Fibroblast of skin of scalp (primary cell): ENCODE measurements at regions not wholly inside any gene's neighbourhood (a gene's known extent, or its start where the extent isn't known, plus 50 kb on each side); places are given as distances from the start of the nearest gene placed in this dataset.

Source experiments
- DNase-seq: peaks from one replicate; pipeline ENCODE4 v3.0.0-alpha.2; 2013

DNA sequence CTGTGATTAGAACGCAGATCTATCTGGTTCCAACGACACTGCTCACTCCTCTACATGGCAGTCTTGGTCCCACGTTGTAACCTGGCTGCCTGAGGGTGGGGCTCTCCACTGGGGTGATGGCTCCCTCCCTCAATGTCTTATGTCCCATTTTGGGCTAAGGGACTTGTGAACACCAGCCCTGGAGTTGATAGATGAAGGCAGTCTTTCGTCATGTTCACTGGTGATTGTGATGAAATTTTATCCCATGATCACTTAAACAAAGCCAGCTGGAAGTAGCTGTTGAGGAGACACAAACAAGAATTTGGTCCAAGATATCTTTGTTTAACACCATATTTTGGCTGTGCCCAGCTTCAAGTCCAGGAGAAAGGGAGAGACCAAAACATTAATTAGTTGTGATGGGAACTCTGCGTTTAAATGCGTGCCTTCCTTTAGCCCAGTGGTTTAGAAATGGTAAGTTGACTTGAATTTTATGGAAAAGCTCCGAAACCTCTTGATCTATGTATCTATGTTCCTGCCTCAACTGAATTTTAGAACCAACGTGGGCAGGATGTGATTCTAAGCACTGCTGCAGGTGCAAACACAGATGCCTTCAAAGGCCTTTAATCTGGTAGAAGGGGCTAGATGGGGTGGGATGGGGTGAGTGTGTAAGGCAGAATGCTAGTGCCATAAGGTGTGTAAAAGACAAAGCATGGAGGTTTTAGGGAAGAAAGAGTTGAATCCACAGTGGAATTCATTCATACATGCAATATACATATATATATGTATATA is 186.8 kb upstream of the IRX3 start:
- DNase-seq: no peak

DNA sequence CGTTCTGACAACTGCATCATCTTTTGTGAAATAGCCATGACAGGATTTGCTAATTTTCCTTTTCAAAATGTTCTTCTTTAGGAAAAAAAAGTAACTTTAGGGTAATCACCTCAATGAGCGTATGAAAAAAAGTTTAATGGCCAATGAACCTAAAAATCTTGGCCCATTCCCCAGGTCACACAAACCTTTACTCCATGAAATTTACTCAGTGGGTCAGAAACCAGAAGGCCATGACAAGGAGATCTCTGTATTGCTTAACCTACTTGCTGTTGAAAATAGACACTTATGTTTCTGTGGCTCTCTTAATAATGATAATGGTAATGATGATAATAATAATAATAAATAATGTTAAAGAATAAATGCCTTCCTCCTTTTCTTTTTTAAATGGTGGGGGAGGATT is 180.8 kb upstream of the IRX3 start:
- DNase-seq: no peak

DNA sequence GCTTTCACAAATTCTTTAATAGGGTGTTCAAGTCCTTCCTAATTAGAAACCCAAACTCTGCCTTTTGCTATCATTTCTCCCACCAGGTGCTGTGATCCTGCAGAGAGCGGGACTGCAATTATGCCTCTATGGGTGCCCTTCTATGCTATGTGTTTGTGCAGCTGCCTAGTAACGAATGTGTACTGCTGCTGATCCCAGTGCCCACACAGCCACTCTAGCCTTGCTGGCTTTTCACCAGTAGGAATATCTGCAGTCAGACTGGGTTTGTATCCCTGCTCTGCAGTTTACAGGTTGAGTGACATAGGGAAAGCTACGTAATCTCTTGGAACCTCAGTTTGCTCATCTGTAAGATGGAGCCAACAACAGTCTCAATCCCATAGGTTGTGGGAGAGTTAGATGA is 179.6 kb upstream of the IRX3 start:
- DNase-seq: no peak

DNA sequence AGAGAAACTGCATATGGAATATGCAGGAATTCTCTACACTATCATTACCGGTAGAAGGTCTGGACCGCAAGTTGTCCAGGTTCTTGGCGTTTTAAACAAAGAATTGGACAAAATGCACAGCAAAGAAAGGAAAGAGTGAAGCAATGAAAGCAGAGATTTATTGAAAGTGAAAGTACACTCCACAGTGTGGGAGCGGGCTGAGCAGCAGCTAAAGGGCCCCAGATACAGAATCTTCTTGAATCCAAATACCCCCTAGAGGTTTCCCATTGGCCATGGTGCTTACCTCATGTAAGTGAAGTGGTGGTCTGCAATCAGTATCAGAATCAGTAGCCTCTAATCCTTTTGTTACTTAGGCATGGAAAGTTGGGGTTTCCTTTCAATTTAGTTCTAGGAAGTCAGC is 178.5 kb upstream of the IRX3 start:
- no peak for DNase-seq

DNA sequence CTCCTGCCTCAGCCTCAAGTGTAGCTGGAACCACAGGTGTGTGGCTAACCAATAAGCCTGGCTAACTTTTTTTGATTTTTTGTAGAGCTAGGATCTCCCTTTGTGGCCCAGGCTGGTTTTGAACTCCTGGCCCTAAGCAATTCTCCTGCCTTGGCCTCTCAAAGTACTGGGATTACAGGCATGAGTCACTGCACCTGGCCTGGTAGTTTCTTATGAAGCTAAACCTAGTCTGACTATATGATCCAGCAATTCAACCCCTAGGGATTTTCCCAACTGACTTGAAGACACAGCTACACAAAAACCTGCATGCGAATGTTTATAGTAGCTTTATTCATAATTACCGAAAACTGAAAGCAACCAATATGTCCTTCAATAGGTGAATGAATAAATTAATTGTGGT is 176.2 kb upstream of the IRX3 start:
- DNase-seq: peak; percentile 54

DNA sequence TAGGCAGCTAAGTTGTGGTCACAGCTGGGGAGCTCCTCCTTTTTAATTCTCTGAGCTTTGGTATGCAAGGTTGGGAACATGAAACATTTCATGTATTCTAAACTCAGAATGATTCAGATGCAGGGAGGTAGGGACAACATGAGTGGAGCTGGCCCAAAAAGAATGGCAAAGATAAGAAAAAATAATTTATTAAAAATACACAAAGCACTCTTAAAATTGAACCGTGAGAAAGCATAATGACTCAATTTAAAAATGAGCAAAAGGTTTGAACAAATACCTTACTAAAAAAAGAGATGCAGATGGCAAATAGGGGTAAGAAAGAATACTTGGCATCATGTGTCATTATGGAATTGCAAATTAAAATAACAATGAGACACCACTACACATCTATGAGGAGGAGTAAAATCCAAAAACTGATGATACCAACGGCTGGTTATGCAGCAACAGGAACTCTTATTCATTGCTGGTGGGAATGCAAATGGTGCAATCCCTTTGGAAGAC is 175.6 kb upstream of the IRX3 start:
- peak; percentile 97 for DNase-seq

DNA sequence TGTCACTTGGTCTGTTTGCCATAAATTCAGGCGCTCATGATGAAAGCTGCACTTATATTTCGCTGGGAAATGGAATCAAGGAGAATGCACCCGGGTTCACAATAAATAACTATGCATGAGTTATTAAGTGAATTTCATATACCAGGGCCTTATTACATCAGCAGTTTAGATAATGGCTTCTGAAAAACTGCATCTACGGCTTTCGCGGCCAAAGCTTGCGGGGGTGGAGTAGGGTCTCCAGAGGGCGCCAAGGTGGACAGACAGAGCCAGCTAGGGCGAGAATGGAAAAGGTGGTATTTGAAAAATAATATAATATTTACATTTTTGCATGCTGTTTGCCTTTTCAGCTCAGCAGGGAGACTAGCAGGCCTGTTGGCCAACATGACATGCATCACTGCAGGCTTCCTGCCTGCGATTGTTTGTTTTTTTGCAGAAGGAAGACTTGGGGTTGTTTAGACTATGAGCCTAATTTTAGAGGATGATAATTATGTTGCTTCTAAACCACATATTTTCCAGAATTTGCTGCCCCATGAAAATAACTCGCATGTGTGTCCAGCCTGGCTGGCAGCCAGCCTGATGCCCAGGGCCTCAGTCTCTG is 173.8 kb upstream of the IRX3 start:
- DNase-seq: peak; percentile 85

DNA sequence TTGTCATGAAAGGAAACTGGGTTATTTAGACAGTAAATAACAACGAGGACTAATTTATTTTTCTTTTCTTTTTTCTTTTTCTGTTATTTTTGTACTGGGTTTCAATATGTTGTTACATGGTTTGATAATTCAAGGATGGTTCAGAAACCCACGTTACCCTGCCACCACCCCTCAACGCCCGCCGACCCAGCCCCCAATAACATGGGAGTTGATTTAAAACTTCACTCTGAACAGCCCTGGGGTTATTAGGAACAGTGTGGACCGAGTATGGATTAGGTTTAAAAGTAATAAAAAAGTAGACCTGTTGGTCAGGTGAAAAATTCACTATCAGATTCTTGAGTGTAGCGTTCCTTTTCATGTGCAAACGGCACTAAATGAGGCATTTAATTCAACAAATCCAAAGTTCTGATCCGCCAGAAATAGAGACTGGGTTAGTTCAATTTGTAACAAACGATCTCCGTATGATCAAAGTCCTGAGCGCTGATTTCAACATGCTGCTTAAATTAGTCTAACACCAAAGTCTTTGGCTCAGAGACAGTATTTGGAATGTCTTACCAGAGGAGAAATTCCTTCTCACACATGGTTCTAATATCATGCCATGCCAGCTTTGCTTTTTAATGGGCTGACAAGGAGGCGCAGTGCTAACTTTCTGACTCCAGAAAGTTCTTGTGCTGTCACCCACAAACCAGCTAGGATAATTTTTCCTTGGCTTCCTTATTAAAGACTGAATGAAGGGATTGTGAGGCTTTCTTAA is 173.1 kb upstream of the IRX3 start:
- peak; percentile 94 for DNase-seq

DNA sequence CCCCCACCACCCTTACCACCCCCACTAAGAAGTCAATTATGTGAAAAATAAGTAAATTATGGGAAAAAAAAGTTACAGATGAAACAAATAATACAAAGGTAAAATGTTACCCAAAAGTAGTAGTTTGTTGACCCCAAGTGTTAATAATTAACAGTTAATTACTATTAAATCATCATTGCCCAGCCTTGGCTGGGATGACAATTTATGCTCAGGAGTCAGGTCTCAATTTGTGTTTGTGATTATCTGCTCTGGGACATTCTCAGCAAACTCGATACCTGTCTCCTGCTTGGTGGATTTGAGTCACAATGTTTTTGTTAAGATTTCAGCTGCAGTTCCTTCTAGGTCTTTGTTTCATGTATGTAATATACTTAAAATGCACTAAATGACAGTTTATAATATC is 172.3 kb upstream of the IRX3 start:
- no peak for DNase-seq

DNA sequence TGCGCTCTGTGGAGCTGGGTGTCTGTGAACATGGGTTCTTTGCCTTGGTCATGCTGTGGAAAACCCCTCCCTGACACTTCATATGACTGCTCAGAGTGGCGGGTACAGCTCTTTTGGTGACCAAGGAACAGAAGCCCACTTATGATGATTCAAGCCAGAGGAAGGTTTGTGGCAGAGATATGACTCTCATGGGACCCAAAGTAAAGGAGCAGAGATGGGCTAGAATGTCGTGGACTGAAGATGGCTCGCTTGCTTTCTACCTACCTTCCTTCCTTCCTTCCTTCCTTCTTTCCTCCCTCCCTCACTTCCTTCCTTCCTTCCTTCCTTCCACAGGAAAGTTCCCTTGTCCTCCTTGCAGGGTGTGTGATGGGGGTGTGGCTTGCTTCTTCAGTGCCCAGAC is 169.7 kb upstream of the IRX3 start:
- DNase-seq: no peak

DNA sequence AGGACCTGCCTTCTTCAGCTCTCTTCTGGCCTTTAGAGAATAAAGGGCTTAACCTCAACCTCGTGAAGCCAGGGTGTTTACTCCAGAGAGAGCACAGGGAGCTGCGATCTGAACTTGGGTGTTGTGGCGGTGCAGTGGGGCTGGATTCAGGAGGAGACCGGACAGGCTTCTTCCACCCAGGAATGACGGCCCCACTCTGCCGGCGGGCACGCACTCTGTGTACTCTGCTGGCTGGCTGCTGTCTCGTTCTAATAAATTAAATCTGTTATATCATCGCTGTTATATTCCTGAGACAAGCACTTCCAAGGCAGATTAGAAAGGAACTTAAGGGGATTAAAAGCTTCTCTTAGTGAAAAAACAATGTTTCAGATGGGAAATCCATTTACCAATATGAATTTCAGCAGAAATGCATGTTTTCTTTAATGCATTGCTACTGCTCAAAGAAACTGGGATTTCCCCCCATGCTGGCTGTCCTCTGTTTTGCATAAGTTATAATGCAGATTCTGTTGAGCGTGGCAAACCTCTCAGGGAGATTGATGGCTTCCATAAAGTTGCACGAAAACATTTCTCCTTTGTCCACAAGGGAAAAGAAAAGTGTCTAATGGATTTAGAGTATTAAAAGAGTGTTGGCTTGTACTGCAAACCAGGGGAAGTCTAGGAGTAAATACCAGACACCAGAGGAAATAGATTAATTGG is 168.6 kb upstream of the IRX3 start:
- no peak for DNase-seq

DNA sequence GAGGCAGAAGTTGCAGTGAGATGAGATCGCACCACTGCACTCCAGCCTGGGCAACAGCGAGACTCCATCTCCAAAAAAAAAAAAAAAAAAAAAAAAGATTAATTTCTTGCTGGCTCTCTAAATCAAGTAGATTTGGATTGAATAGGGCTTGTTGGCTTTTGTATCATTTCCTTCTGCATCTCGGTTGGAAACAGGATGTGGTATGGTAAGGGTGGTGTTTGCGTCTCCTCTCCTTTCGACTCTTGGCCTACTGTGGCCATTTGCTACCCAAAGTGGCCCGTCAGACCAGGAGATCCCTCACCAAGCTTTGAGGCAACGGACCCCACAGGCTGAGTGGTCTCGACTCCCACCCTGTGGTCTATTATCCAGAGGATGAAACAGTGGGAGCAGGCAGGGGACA is 168.0 kb upstream of the IRX3 start:
- DNase-seq: no peak

DNA sequence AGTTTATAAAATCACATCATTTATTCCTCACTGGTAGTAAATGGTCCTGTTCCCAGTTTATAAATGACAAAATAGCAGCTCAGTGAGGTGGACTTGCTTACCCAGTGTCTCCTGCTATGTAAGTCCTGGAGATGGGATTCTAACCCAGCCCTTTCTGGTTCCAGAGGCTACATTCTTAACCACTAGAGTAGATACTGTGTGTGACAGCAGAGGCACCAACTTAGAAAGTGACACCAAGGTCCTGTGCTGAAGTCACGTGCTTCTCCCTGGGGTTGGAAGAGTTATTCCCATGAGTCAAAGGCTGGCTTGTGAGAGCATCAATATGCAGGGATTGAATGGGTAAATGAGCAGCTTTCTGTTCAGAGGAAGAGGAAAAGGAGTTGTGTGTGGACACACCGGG is 167.3 kb upstream of the IRX3 start:
- peak; percentile 30 for DNase-seq

DNA sequence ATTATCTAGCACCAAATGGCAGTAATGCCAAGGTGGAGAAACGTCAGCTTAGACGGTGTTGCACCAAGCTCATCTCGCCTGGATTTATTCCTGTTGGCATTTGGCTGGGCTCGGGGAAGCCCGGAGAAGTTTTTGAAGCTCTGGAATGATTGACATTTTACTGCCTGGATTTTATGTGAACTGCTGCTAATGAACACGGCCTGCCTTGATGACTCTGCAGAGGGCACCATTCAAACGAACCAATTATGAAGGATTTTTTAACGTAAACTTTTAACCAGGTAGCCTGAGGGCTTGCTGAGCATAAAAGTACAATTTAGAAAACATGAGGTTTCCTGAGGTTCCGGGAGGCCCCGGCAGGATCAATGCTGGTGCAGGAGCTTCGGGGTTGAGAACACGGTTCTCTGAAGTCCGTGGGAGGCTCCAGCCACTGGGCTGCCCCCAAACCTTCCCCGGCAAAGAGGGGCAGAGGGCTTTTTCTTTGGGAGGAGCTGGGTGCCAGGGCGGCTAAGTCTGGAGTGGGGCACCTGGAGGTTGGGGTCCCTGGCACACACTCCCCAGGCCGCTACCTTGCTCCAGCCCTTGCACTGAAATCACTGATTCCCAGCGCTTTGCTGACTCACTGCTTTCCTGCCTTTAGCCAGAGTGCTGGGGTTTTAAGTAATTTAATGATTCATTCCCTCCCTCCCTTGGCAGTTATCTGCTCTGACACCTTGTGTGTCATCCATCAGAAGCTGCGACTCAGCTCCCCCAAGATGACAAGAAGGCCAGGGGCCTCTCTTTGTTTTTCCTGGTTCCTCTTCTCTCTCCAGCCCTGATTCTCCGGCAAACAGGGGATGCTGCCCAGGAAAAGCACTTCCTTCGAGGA is 161.2 kb upstream of the IRX3 start:
- peak; percentile 92 for DNase-seq

DNA sequence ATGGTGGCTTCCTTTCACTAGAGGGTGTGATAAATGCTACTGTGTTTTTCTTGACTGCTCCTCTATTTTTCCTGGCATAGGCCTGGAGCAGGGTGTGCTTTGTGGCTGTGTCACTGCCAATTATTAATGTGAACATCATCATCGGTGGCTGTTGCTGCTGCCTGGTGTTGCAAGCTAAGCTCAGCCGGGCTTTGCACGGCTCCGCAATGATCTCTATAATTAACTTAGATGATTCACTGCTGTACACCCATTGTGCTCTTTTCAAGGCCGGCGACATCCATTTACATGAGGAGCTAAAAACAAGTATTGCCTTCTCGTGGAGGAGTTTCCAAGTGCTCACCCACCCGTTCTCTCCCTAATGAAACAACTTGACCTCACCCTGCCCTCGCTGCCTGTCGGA is 160.1 kb upstream of the IRX3 start:
- peak; percentile 98 for DNase-seq

DNA sequence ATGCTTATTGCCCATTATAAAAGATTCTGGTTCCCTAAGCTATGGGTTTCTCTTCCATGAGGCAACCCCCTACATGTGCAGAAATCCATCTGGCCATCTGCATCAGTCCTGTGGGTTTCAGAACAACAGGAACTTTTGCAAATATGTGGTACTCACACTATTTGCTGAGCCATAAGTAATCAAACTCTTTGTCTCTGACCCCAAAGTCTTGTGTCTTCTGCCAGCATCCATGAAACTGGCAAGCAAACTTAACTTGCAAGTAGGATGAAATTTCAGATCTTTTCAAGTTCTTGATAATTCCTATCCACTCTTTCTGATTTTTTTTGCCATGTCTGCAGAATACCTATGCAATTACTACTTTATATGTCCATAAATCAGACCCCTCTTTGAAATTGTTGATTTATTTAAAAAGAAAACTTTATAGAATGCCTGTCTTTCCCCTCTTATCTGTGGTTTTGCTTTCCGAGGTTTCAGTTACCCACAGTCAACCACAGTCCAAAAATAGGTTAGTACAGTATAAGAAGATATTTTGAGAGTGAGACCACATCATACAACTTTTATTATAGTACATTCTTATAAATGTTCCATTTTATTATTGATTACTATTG is 158.4 kb upstream of the IRX3 start:
- peak; percentile 60 for DNase-seq

DNA sequence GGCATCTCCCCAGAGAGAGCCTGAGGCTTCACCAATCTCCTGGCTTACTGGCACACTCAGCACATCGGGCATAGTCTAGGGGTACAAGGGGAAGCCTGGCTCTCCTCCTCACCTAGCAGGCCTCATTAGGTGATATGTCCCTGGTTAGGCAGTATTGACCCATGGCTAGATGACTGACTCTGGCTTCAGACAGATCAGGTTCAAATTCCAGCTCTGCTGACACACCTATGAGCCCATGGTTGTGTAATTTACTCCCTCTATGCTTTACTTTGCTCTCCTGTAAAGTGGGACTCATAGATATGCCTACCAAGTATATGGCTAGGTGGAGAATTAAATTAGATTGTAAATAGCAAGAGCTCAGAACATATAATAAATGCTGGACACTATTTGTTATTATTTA is 157.3 kb upstream of the IRX3 start:
- DNase-seq: no peak

DNA sequence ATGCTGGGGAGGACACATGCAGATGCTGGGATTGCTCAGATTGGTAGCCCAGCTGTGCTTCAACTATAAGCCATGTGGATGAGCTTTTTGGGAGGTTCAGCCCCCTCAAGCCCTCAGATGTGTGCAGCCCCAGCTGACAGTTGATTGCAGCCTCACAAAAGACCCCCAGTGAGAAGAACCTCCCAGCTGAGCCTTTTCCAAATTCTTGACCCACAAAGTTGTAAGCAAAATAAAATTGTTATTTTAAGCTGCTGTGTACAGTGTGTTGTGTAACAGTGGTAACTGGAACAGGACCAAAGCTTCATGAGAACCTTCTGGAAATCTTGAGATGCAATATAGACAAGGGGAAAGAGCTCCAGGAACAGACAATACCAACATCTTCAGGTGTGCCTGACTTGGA is 156.8 kb upstream of the IRX3 start:
- DNase-seq: no peak

DNA sequence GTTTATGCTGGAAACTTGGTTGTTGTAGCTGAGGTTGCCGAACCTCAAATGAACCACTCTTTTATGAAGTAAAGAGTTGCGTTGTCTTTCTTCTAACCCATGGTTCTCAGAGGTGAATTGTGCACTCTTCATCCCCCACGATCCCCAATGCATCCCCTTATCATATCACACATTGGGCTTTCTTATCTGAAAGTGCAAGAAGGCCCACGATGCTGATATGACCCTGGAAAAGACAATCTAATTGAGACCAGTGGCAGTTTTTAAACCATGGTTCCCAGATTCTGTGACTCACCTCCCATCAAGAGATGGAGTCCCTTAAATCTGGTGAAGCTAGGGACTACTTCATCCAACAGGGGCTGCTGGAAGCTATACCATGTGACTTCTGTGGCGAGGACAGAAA is 156.3 kb upstream of the IRX3 start:
- DNase-seq: no peak

DNA sequence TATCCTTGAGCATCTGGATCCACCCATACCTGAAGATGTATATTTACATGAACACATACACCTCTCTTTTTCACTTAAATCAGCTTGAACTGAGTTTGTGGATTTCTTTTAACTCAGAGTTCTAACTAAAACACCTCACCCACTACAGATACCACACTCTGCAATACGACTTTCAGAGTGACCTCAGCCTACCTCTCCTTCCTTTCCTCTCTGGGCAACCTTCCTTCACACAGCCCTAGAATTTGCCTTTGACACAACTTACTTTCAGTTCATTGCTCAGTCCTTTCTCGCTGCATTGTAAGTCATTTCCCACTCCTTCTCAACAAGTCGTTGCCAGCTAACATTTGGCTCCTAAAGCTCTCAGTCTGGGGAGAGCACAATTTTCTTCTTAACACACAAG is 151.9 kb upstream of the IRX3 start:
- DNase-seq: no peak

DNA sequence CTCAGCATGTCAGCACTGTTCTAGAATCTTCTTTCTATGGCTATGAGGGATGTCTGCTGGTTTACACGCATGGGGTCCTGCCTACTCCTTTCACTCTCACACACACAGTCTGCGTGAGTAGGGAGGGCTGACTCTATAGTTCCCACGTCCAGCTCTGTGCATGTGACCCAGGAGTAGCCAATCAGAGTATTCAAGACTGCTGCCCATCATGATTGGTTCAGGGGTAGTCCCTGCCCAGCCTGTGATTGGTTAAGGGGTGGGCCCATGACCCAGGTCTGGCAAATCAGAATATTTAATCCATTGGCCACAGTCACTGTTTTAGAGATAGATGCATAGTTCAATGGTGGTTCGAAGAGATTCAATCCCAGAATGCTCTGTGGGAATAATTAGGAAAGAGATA is 151.3 kb upstream of the IRX3 start:
- no peak for DNase-seq

DNA sequence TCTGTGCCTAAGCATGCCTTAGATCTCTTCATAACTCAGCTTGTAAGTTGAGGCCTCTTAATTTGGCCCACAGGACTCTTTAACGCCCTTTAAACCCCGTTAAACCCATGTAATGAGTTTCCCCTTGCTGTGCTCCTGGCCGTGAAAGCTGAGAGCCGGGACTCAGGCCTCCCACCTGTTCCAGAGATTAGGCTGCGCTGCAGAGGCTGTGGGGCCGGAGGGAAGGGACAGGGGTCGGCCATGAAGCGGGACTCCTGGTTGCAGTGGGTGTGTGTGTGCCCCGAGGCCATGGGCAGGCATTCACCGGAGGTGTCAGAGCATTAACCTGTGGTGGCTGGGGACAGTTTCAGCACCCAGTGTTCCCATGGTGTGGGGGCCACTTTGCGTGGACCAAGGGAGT is 150.8 kb upstream of the IRX3 start:
- DNase-seq: no peak
